ENCODE measurements at regions not wholly inside any gene's neighbourhood (a gene's known extent, or its start where the extent isn't known, plus 50 kb on each side); places are given as distances from the start of the nearest gene placed in this dataset.

DNA sequence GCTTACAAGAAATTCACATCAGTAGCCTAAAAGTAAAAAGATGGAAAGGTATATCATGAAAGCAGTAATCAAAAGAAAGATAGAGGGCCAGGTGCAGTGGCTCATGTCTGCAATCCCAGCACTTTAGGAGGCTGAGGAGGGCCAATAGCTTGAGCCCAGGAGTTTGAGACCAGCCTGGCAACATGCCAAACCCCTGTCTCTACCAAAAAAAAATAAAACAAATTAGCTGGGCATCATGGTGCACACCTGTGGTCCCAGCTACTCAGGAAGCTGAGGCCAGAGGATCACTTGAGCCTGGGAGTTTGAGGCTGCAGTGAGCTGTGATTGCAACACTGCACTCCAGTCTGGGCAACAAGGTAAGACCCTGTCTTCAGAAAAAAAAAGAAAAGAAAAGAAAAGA is 55.5 kb downstream of the GSPT2 start:
- no peak for DNase-seq

DNA sequence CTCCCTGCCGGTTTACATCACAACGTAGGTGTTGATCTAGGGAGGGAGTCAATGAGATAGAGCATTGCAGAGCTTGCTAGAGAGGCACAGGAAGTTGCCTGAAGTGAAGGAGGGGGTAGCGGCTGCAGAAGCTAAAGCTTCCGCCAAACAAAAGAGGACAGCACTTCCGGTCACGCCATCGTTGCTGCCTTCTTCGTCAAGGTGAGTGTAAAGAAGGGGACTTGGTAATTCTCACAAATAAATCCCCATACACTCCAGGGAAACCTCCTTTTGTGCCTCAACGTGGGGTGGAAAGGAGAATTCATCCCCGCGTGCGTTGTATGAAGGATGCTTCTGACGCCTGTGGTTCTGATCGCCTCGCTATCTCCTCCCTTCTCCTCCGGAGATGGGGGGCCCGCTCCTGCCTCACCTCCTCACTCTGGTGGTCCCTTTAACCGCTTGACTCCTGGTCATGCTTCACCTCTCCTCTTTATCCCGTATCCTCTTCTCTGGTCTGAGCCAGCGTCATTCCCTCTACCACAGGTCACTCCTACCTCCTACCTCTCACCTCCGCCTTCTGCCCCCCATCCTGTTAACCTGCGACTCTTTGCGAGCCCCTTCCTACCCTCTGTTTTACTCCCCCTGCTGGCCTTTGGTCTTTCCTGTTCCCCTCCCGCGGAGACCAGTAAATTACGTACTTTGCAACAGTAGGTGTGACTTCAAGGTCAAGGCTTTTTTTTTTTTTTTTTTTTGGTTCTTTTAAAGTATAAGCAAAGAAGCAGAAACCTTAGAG is 59.9 kb downstream of the GSPT2 start:
- peak; percentile 54 for DNase-seq

DNA sequence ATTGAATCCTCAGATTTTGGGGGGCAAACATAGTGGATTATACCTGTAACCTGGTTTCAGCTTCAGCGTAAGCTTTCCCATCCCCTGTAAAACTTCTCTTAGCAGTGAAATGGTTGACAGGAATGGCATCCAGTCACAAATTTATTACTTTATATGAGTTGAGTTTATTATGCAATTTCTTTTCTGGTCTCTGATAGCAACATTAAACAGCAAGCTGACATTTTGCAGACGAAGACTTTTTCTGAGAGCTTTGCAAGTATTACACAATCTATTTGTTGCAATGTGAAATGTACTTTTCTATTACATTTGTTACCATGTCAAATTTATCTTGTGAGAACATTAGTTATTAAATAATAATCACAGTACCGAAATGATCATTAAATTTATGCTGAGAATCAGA is 60.6 kb downstream of the GSPT2 start:
- no peak for DNase-seq

- no peak for DNase-seq
These were observed 61.5 kb downstream of the GSPT2 start for GRCh38 chrX:51804741-51805140.

DNA sequence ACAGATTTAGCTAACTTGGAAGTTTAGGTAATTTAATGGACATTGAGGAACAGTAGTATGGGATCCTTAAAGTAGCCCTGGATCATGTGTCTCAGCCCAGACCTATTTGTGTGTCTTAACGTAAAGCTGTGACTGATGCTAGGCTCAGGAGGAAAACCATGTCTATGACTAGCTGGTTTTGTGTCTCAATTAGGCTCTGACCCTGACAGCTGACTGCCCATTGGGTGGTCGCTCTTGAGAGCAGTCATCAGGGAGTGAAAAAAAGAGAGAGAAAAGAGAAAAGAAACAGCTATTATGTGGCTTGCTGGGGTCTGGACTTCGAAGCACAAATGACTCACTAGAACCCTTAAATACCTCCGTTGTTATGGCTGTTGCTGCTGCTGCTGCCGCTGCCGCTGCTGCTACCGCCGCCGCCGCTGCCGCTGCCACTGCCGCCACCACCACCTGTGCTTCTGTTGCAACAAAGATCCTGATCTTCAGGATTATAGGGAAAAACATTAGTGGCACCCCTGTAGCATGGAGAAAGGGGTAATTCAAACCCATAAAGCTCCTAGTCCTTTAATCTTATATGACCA is 70.7 kb downstream of the GSPT2 start:
- no peak for DNase-seq

GRCh38 chrX:51824061-51824460 is 69.4 kb upstream of the MAGED1 start:
- no peak for DNase-seq

DNA sequence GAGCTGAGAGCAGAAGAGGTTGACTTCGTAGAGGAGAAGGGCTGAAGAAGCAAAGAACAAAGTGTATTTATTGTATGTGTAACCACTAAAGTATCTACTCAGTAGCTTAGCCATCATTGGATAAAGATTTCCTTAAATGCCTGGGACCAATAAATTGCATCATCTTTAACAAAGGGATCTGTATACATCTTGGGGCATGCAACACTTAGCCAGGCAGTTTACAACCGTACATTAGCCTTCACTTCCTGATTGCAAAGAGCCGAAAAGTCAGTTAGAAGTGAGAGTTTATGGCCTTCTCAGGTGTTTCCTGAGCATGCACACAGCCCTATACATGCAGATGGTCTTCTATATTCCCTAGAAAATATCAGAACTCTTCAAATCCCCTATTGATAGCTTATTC is 68.0 kb upstream of the MAGED1 start:
- no peak for DNase-seq

DNA sequence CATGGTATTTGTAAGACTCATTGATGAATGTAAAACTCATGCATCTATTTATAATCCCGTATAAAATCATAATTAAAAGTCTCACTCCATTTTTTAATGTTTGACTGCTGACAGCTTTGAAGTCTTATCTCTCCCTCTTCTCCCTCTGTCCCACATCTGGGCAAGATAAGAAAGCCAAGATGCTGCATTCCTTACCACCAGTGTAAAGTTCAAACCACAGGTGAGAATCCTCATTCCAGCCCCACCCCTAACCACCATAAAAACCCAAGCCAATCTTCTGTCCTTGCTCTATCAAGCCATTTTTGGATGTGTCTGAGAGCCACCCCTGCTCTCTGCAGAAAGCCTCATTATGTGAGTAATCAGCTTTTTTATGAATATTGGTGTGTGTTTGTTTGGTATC is 59.3 kb upstream of the MAGED1 start:
- no peak for DNase-seq

- DNase-seq = no peak
These were observed 56.6 kb upstream of the MAGED1 start for GRCh38 chrX:51836823-51837222.

- no peak for DNase-seq
These were observed 56.0 kb upstream of the MAGED1 start for GRCh38 chrX:51837451-51837850.

GRCh38 chrX:51837921-51838320 is 55.5 kb upstream of the MAGED1 start:
- DNase-seq = peak; percentile 2
